ENCODE measurements at regions not wholly inside any gene's neighbourhood (a gene's known extent, or its start where the extent isn't known, plus 50 kb on each side); places are given as distances from the start of the nearest gene placed in this dataset.

DNA sequence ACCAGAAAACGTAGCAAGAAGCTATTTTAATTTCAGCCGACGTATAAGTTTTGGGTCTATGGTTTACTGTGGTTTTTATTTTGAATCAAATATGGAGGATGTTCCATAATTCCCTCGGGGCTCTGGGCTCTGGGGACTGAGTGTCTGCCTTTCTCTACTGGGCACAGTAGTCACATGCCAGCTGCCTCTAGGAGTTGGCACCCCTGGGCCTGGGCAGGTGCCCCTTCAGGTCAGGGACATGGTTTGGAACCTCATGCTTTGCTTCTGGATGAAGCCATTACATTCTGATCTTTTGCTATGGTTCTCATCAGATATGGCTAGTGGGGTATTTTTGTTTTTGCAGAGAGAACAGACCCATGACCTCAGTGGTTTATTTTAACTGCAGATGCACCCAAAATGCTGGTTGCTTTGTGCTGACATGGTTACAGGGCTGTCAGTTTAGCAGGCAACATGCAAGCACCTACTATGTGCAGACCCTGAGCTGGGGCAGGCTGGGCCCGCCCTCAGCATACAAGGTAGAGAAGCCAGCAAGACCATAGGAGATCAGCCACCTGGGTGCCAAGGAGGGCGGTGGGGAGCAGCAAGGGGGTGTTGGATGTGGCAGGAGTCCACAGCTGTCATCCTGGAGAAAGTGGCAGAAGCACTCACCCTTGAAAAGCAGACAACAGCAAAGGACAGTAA lies 54.5 kb upstream of the PSD2 start:
- TF ChIP-seq CTCF (IDR thresholded peaks at IDR 0.05) (no peak), POLR2A (IDR thresholded peaks at IDR 0.05) (no peak), EP300 (IDR thresholded peaks at IDR 0.05) (no peak), POLR2AphosphoS5 (IDR thresholded peaks at IDR 0.05) (no peak)
